Uterus (tissue), 2 donors: ENCODE measurements at regions not wholly inside any gene's neighbourhood (a gene's known extent, or its start where the extent isn't known, plus 50 kb on each side); places are given as distances from the start of the nearest gene placed in this dataset.

Experiments
- POLR2A ChIP-seq, 2 donors: fragments of 450-650 bp; IDR thresholded peaks; one replicate each; pipeline ENCODE4 v1.6.1; 2016; ENCODE audit warnings: antibody characterized with exemption in 2 of 2, mild to moderate bottlenecking in 1 of 2, moderate library complexity in 1 of 2
- TF ChIP-seq, protein P1 (sequence below), 4 experiments: fragments of 200-600 bp in 2 of 4; fragments of 450-650 bp in 2 of 4; sonication (generic) in 2 of 4; IDR thresholded peaks; one replicate each; pipeline ENCODE4 v1.5.1; 2016 to 2019; ENCODE audit warnings: antibody characterized with exemption in 4 of 4, mild to moderate bottlenecking in 2 of 4, moderate library complexity in 1 of 4

DNA sequence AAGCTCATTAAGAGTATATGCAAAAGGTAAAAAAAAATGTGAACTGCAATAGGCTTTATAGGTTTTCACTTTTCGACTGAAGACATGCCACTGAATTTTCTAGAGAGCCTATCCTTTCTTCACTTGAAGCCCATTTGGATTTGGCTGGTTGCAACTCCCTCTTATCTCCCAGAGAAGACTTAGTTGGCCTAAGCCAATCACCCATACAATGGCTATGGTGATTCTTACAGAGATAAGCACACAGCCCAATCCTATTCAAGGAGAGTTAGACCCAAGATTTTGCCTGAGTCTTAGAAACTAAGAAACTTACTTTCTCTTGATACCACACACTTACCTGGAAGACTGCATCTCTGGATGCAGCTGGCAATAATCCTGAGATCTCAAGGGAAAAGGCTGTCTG, 167.3 kb upstream of the PTCHD4 start:
- TF ChIP-seq, protein P1, sequence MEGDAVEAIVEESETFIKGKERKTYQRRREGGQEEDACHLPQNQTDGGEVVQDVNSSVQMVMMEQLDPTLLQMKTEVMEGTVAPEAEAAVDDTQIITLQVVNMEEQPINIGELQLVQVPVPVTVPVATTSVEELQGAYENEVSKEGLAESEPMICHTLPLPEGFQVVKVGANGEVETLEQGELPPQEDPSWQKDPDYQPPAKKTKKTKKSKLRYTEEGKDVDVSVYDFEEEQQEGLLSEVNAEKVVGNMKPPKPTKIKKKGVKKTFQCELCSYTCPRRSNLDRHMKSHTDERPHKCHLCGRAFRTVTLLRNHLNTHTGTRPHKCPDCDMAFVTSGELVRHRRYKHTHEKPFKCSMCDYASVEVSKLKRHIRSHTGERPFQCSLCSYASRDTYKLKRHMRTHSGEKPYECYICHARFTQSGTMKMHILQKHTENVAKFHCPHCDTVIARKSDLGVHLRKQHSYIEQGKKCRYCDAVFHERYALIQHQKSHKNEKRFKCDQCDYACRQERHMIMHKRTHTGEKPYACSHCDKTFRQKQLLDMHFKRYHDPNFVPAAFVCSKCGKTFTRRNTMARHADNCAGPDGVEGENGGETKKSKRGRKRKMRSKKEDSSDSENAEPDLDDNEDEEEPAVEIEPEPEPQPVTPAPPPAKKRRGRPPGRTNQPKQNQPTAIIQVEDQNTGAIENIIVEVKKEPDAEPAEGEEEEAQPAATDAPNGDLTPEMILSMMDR (IDR thresholded peaks at IDR 0.05), result no peak
- no peak for TF ChIP-seq POLR2A (IDR thresholded peaks at IDR 0.05)
